ENCODE measurements at regions not wholly inside any gene's neighbourhood (a gene's known extent, or its start where the extent isn't known, plus 50 kb on each side); places are given as distances from the start of the nearest gene placed in this dataset.

GRCh38 chr15:47570451-47570850 lies 146.9 kb upstream of the SEMA6D start:
- H3K36me3 Mint-ChIP-seq (ENCODE audit: low read depth), result no peaks in the 10 kb centered on the region
- no peak for DNase-seq (ENCODE audit: low read depth, low spot score)
- TF ChIP-seq CTCF (conservative IDR thresholded peaks at IDR 0.05), result no peak
- H3K27ac Mint-ChIP-seq (ENCODE audit: unreplicated experiment), result no peak overlapping the region
- H3K27me3 Mint-ChIP-seq (ENCODE audit: low read depth), result peaks cover 3% of the 10 kb centered on the region
- H3K9me3 Mint-ChIP-seq, result no peaks in the 10 kb centered on the region
- peaks cover 7% of the 10 kb centered on the region for H3K4me1 Mint-ChIP-seq
- H3K4me3 Mint-ChIP-seq, result no peak overlapping the region

- no peak for DNase-seq (ENCODE audit: low read depth, low spot score)
- H3K9me3 Mint-ChIP-seq, result no peaks in the 10 kb centered on the region
- no peak overlapping the region for H3K4me3 Mint-ChIP-seq
- H3K4me1 Mint-ChIP-seq, result peaks cover 7% of the 10 kb centered on the region
- peaks cover 3% of the 10 kb centered on the region for H3K27me3 Mint-ChIP-seq (ENCODE audit: low read depth)
- TF ChIP-seq CTCF (conservative IDR thresholded peaks at IDR 0.05), result no peak
- no peaks in the 10 kb centered on the region for H3K36me3 Mint-ChIP-seq (ENCODE audit: low read depth)
- no peak overlapping the region for H3K27ac Mint-ChIP-seq (ENCODE audit: unreplicated experiment)
Measured at GRCh38 chr15:47570881-47571640, 146.2 kb upstream of the SEMA6D start.

- no peaks in the 10 kb centered on the region for H3K9me3 Mint-ChIP-seq
- H3K27me3 Mint-ChIP-seq (ENCODE audit: low read depth), result peaks cover 7% of the 10 kb centered on the region
- H3K4me1 Mint-ChIP-seq, result peaks cover 7% of the 10 kb centered on the region
- no peak for DNase-seq (ENCODE audit: low read depth, low spot score)
- H3K27ac Mint-ChIP-seq (ENCODE audit: unreplicated experiment), result no peak overlapping the region
- H3K4me3 Mint-ChIP-seq, result no peak overlapping the region
- TF ChIP-seq CTCF (conservative IDR thresholded peaks at IDR 0.05), result no peak
- no peaks in the 10 kb centered on the region for H3K36me3 Mint-ChIP-seq (ENCODE audit: low read depth)
Measured at GRCh38 chr15:47573673-47574072, 143.6 kb upstream of the SEMA6D start.

GRCh38 chr15:47577000-47577399 lies 140.3 kb upstream of the SEMA6D start:
- DNase-seq (ENCODE audit: low read depth, low spot score), result no peak
- H3K9me3 Mint-ChIP-seq, result no peaks in the 10 kb centered on the region
- TF ChIP-seq CTCF (conservative IDR thresholded peaks at IDR 0.05), result no peak
- H3K27ac Mint-ChIP-seq (ENCODE audit: unreplicated experiment), result no peak overlapping the region
- no peaks in the 10 kb centered on the region for H3K36me3 Mint-ChIP-seq (ENCODE audit: low read depth)
- peaks cover 1% of the 10 kb centered on the region for H3K4me1 Mint-ChIP-seq
- no peak overlapping the region for H3K4me3 Mint-ChIP-seq
- H3K27me3 Mint-ChIP-seq (ENCODE audit: low read depth), result peaks cover 9% of the 10 kb centered on the region

- no peak for TF ChIP-seq CTCF (conservative IDR thresholded peaks at IDR 0.05)
- H3K27ac Mint-ChIP-seq (ENCODE audit: unreplicated experiment), result no peak overlapping the region
- H3K9me3 Mint-ChIP-seq, result no peaks in the 10 kb centered on the region
- H3K4me3 Mint-ChIP-seq, result no peak overlapping the region
- no peaks in the 10 kb centered on the region for H3K36me3 Mint-ChIP-seq (ENCODE audit: low read depth)
- peaks cover 9% of the 10 kb centered on the region for H3K27me3 Mint-ChIP-seq (ENCODE audit: low read depth)
- peaks cover 3% of the 10 kb centered on the region for H3K4me1 Mint-ChIP-seq
- DNase-seq (ENCODE audit: low read depth, low spot score), result no peak
Measured at GRCh38 chr15:47577461-47577860, 139.8 kb upstream of the SEMA6D start.
